PC-9 (cell line): ENCODE measurements at regions not wholly inside any gene's neighbourhood (a gene's known extent, or its start where the extent isn't known, plus 50 kb on each side); places are given as distances from the start of the nearest gene placed in this dataset.

Source experiments
- BruUV-seq: library from RNA; stranded (reverse); fragments of 400-500 nt; replicated peaks from 2 replicates; lab custom pipeline; 2021; lab: Mats Ljungman, UMichigan
- CTCF ChIA-PET: fragments of 300-600 bp; sonication (Branson Sonifier 250); formaldehyde crosslinking; loops from one replicate; lab custom pipeline; 2022; ENCODE audit warnings: antibody characterized with exemption; lab: Charles Lee
- POLR2A ChIA-PET: fragments of 300-600 bp; sonication (Branson Sonifier 250); formaldehyde crosslinking; loops from one replicate; lab custom pipeline; 2022; ENCODE audit warnings: antibody characterized with exemption; ENCODE audit not compliant: unreplicated experiment; lab: Charles Lee
- DNase-seq, 2 experiments: peaks; one replicate each; pipeline versions ENCODE4 v3.0.0 to v3.0.0-alpha.2; 2015 to 2022; ENCODE audit warnings: mixed read lengths in 1 of 2
- H2AFZ ChIP-seq: fragments of 200-600 bp; sonication (generic); 2 replicates; pipeline ENCODE4 v1.8.1; 2017; ENCODE audit warnings: antibody characterized with exemption
- H3F3A ChIP-seq: fragments of 200-600 bp; sonication (generic); 2 replicates; pipeline ENCODE4 v1.8.1; 2017; ENCODE audit warnings: antibody characterized with exemption, mild to moderate bottlenecking, low read depth; ENCODE audit not compliant: insufficient read depth
- H3K27ac ChIP-seq: fragments of 200-600 bp; sonication (generic); 2 replicates; pipeline ENCODE4 v1.6.1; 2016; ENCODE audit warnings: mixed run types
- H3K27me3 ChIP-seq: fragments of 200-600 bp; sonication (generic); 2 replicates; pipeline ENCODE4 v1.6.1; 2016; ENCODE audit warnings: low read depth, mixed run types; ENCODE audit not compliant: insufficient read depth
- H3K36me3 ChIP-seq: fragments of 200-600 bp; sonication (generic); 2 replicates; pipeline ENCODE4 v1.6.1; 2016; ENCODE audit warnings: low read depth, mixed run types
- H3K4me1 ChIP-seq: fragments of 200-600 bp; sonication (generic); replicated peaks from 2 replicates; pipeline ENCODE4 v1.6.1; 2016; ENCODE audit warnings: mixed run types; ENCODE audit not compliant: insufficient read depth
- H3K4me2 ChIP-seq: fragments of 200-600 bp; sonication (generic); 2 replicates; pipeline ENCODE4 v1.6.1; 2017; ENCODE audit warnings: mixed run types
- H3K4me3 ChIP-seq: fragments of 200-600 bp; sonication (generic); 2 replicates; pipeline ENCODE4 v1.6.1; 2016; ENCODE audit warnings: mixed run types
- H3K79me2 ChIP-seq: fragments of 200-600 bp; sonication (generic); 2 replicates; pipeline ENCODE4 v1.6.1; 2017; ENCODE audit warnings: low read depth, mixed run types
- H3K9me2 ChIP-seq: fragments of 200-600 bp; sonication (generic); 2 replicates; pipeline ENCODE4 v1.8.1; 2017; ENCODE audit warnings: mild to moderate bottlenecking; ENCODE audit not compliant: insufficient read depth
- H3K9me3 ChIP-seq: fragments of 200-600 bp; sonication (generic); 2 replicates; pipeline ENCODE4 v1.8.1; 2016; ENCODE audit warnings: low read depth; ENCODE audit not compliant: insufficient read depth
- H4K20me1 ChIP-seq: fragments of 200-600 bp; sonication (generic); 2 replicates; pipeline ENCODE4 v1.8.1; 2017; ENCODE audit not compliant: insufficient read depth
- EZH2 ChIP-seq: fragments of 200-600 bp; sonication (generic); IDR thresholded peaks from 2 replicates; pipeline ENCODE4 v1.8.0; 2017; ENCODE audit warnings: antibody characterized with exemption, low read depth
- intact Hi-C: fragments of 100-400 bp; cut with micrococcal nuclease; formaldehyde crosslinking; loops from one replicate; pipeline ENCODE4 v1.10.0; 2022; ENCODE audit not compliant: unreplicated experiment
- TF ChIP-seq, protein P1 (sequence below): fragments of 200-600 bp; sonication (generic); conservative IDR thresholded peaks from 2 replicates; pipeline ENCODE4 v1.6.1; 2017; ENCODE audit warnings: mixed run types, antibody characterized with exemption, mild to moderate bottlenecking, moderate library complexity

DNA sequence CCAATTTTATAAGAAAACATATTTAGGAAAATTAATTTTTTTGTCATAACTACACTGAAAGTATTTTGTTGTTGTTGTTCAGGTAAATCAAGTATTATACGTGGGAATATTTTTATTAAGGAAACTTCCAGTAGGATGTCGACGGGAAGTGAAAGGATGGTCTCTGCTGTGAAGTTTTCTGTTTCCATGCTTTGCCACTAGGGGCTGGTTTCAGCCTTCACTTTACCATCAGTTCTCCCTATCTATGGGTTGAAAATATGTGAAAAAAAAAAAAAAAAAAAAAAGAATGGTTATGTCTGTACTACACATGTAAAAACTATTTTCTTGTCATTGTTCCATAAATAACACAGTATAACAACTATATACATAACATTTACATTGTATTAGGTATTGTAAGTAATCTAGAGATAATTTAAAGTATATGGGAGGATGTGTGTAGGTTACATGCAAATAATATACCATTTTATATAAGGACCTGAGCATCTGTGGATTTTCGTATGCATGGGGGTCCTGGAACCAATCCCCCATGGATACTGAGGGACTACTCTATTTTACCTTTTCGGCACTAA, 136.7 kb downstream of the SMAD6 start:
- no TSS peak for BruUV-seq
- Histone ChIP-seq H3F3A (peaks cover 19% of the 10 kb centered on the region), H3K9me3 (no peaks in the 10 kb centered on the region), H3K4me2 (no peak overlapping the region), H2AFZ (no peak overlapping the region), H3K79me2 (no peaks in the 10 kb centered on the region), H4K20me1 (no peaks in the 10 kb centered on the region), H3K4me3 (no peak overlapping the region), H3K9me2 (no peaks in the 10 kb centered on the region), H3K36me3 (no peaks in the 10 kb centered on the region), H3K27ac (no peak overlapping the region), H3K4me1 (peaks cover 54% of the 10 kb centered on the region), H3K27me3 (no peaks in the 10 kb centered on the region)
- no peak for DNase-seq
- ChIA-PET CTCF (no interaction called here), POLR2A (no interaction called here)
- intact Hi-C loops, result no loop called here
- TF ChIP-seq, protein P1, sequence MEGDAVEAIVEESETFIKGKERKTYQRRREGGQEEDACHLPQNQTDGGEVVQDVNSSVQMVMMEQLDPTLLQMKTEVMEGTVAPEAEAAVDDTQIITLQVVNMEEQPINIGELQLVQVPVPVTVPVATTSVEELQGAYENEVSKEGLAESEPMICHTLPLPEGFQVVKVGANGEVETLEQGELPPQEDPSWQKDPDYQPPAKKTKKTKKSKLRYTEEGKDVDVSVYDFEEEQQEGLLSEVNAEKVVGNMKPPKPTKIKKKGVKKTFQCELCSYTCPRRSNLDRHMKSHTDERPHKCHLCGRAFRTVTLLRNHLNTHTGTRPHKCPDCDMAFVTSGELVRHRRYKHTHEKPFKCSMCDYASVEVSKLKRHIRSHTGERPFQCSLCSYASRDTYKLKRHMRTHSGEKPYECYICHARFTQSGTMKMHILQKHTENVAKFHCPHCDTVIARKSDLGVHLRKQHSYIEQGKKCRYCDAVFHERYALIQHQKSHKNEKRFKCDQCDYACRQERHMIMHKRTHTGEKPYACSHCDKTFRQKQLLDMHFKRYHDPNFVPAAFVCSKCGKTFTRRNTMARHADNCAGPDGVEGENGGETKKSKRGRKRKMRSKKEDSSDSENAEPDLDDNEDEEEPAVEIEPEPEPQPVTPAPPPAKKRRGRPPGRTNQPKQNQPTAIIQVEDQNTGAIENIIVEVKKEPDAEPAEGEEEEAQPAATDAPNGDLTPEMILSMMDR, result peak; percentile 62
- TF ChIP-seq EZH2, result no peak

DNA sequence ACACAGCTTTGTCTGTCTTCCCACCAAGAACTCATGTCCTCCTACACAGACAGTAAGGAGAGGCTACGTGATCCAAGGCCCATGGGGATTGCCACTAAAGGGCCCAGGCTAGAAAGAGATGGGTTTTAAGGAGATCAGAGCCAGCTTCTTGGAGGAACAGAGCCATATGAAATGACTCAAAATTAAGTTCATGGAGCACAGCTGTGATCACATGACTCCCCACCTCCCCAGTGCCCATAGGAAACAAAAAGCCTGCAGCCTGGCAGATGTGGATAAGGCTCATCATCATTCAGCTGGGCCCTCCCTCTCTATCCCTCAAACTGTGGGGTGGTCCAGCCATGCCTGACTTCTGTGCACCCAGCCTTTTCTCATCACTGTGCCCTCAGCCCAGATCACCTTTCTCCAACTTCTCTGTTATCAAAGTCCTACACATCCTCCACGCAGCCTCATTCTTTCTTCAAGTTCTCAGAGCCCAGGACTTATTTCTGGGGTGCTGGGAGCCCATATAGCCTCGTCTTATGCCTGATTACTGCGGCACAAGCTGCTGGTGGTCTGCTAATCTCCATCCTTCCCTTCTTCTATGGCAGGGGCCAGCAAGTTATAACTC, 137.6 kb downstream of the SMAD6 start:
- H3K9me3 ChIP-seq, result no peaks in the 10 kb centered on the region
- H3K79me2 ChIP-seq, result no peaks in the 10 kb centered on the region
- no peak overlapping the region for H3K27ac ChIP-seq
- no peaks in the 10 kb centered on the region for H3K9me2 ChIP-seq
- no peak overlapping the region for H3K4me3 ChIP-seq
- POLR2A ChIA-PET, result no interaction called here
- intact Hi-C loops, result no loop called here
- H4K20me1 ChIP-seq, result no peaks in the 10 kb centered on the region
- no peaks in the 10 kb centered on the region for H3K27me3 ChIP-seq
- no TSS peak for BruUV-seq
- H3K4me1 ChIP-seq, result peaks cover 46% of the 10 kb centered on the region
- H3K36me3 ChIP-seq, result no peaks in the 10 kb centered on the region
- no peak for TF ChIP-seq EZH2
- TF ChIP-seq, protein P1, result no peak
- peaks cover 15% of the 10 kb centered on the region for H3F3A ChIP-seq
- H3K4me2 ChIP-seq, result no peak overlapping the region
- H2AFZ ChIP-seq, result no peak overlapping the region
- DNase-seq, result no peak
- CTCF ChIA-PET, result interaction anchor here (0.7 kb wide), 1 partner anchor 41 kb away, joined by 3 read pairs; no protein-coding TSS in a partner anchor

DNA sequence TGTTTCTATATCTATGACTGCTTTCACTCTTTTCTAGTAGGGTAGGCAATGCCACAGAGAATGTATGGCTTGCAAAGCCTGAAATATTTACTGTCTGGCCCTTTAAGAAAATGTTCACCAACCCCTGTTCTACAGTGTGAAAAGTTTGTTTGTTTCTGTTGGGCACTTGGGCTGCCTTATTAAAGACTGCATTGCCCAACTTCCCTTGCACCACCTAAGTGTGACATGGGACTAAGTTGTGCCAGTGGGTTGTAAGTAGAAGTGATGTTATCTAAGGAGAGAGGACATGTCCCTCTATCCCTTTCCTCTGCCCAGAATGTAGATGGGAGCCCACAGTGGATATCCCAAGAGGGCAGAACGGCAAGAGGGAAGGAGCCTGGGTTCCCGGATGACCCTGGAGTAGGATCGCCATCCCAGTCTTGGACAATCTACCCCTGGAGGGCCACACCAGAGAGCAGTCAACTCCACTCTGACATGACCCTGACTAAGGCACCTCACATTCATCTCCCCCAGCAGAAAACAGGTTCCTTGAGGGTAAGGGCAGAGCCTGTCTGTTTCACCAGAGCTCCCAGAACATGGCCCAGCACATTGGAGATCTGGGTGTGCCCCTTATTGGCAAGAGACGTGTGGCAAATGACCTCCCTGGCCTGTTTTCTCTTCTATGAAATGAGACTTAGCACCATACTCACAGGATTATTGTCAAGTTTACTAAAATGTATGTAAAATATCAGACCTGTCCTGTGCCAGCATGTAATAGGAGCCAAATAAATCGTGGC, 138.8 kb downstream of the SMAD6 start:
- Histone ChIP-seq H3K9me2 (no peaks in the 10 kb centered on the region), H4K20me1 (no peaks in the 10 kb centered on the region), H3K4me2 (peak overlapping the region; percentile 78), H3K9me3 (no peaks in the 10 kb centered on the region), H3K27ac (peak overlapping the region; percentile 81), H3K4me1 (peaks cover 36% of the 10 kb centered on the region), H3K79me2 (no peaks in the 10 kb centered on the region), H2AFZ (no peak overlapping the region), H3K4me3 (no peak overlapping the region), H3K36me3 (no peaks in the 10 kb centered on the region), H3F3A (peaks cover 15% of the 10 kb centered on the region), H3K27me3 (no peaks in the 10 kb centered on the region)
- no peak for DNase-seq
- BruUV-seq, result no TSS peak
- intact Hi-C loops, result no loop called here
- CTCF ChIA-PET, result interaction anchor here (0.7 kb wide), 1 partner anchor 42 kb away, joined by 3 read pairs; no protein-coding TSS in a partner anchor
- POLR2A ChIA-PET, result interaction anchor here (0.6 kb wide), 1 partner anchor 10 kb away, joined by 4 read pairs; no protein-coding TSS in a partner anchor
- TF ChIP-seq, protein P1, result no peak
- no peak for TF ChIP-seq EZH2
